Mesendoderm (in vitro differentiated cells): ENCODE measurements at regions not wholly inside any gene's neighbourhood (a gene's known extent, or its start where the extent isn't known, plus 50 kb on each side); places are given as distances from the start of the nearest gene placed in this dataset.

Experiments used
- DNase-seq: peaks from one replicate; pipeline ENCODE4 v3.0.0; 2013
- H2AK5ac ChIP-seq: 2 replicates; pipeline ENCODE4 v1.6.1; 2013; ENCODE audit warnings: low read length, inconsistent platforms
- H2BK120ac ChIP-seq: 2 replicates; pipeline ENCODE4 v1.6.1; 2013; ENCODE audit warnings: low read depth, mild to moderate bottlenecking, low read length, moderate library complexity, mixed read lengths
- H2BK15ac ChIP-seq: replicated peaks from 2 replicates; pipeline ENCODE4 v1.6.1; 2013; ENCODE audit warnings: low read depth, mild to moderate bottlenecking, moderate library complexity
- H2BK5ac ChIP-seq: 2 replicates; pipeline ENCODE4 v1.6.1; 2013; ENCODE audit warnings: low read length, inconsistent platforms
- H3K18ac ChIP-seq: 2 replicates; pipeline ENCODE4 v1.6.1; 2013; ENCODE audit warnings: mild to moderate bottlenecking, low read length, mixed read lengths
- H3K23ac ChIP-seq: one replicate; pipeline ENCODE4 v1.6.1; 2013; ENCODE audit warnings: low read length
- H3K27ac ChIP-seq: 2 replicates; pipeline ENCODE4 v1.5.1; 2013; ENCODE audit warnings: low read depth, mild to moderate bottlenecking, inconsistent platforms, low read length, moderate library complexity
- H3K27me3 ChIP-seq: 2 replicates; pipeline ENCODE4 v1.6.1; 2013; ENCODE audit warnings: low read length, control low read depth, mild to moderate bottlenecking, inconsistent platforms; ENCODE audit not compliant: insufficient read depth, poor library complexity
- H3K36me3 ChIP-seq: 2 replicates; pipeline ENCODE4 v1.6.1; 2013; ENCODE audit warnings: low read length, inconsistent platforms; ENCODE audit not compliant: control insufficient read depth, insufficient read depth
- H3K4ac ChIP-seq: one replicate; pipeline ENCODE4 v1.6.1; 2013; ENCODE audit warnings: low read depth, mild to moderate bottlenecking, low read length, moderate library complexity
- H3K4me1 ChIP-seq: 2 replicates; pipeline ENCODE4 v1.6.1; 2013; ENCODE audit warnings: low read depth, low read length, inconsistent platforms; ENCODE audit not compliant: control insufficient read depth
- H3K4me2 ChIP-seq: 2 replicates; pipeline ENCODE4 v1.6.1; 2013; ENCODE audit warnings: low read length
- H3K4me3 ChIP-seq: 2 replicates; pipeline ENCODE4 v1.5.1; 2013; ENCODE audit warnings: mild to moderate bottlenecking, low read length
- H3K56ac ChIP-seq: one replicate; pipeline ENCODE4 v1.6.1; 2013; ENCODE audit warnings: low read length
- H3K79me1 ChIP-seq: 2 replicates; pipeline ENCODE4 v1.6.1; 2013; ENCODE audit warnings: low read length, inconsistent platforms
- H3K79me2 ChIP-seq: 2 replicates; pipeline ENCODE4 v1.6.1; 2013; ENCODE audit warnings: mild to moderate bottlenecking, low read length; ENCODE audit not compliant: control insufficient read depth, insufficient read depth
- H3K9ac ChIP-seq: 2 replicates; pipeline ENCODE4 v1.6.1; 2013; ENCODE audit warnings: low read length, inconsistent platforms
- H4K5ac ChIP-seq: one replicate; pipeline ENCODE4 v1.6.1; 2013; ENCODE audit warnings: low read length
- H4K8ac ChIP-seq: one replicate; pipeline ENCODE4 v1.6.1; 2013; ENCODE audit warnings: low read depth, mild to moderate bottlenecking, control low read depth, low read length, moderate library complexity
- WGBS: extraction: QIAGEN DNeasy Blood & Tissue Kit; methylation state at CpG from one replicate; pipeline ENCODE4 v1.1.7; 2013; ENCODE audit warnings: low lambda C conversion rate, missing lambda C conversion rate; ENCODE audit not compliant: insufficient coverage; ENCODE audit errors: extremely low coverage; 5-methylcytosine and 5-hydroxymethylcytosine counted together

GRCh38 chr5:67814569-67815311 lies 400.8 kb upstream of the PIK3R1 start:
- H2BK15ac ChIP-seq = no peak overlapping the region
- DNase-seq = no peak
- H3K18ac ChIP-seq = no peak overlapping the region
- no peak overlapping the region for H2AK5ac ChIP-seq
- no peaks in the 10 kb centered on the region for H3K36me3 ChIP-seq
- H3K4me1 ChIP-seq = no peaks in the 10 kb centered on the region
- H2BK5ac ChIP-seq = no peak overlapping the region
- no peaks in the 10 kb centered on the region for H3K79me2 ChIP-seq
- H3K4ac ChIP-seq = no peak overlapping the region
- no peak overlapping the region for H3K56ac ChIP-seq
- H3K79me1 ChIP-seq = no peaks in the 10 kb centered on the region
- no peak overlapping the region for H4K8ac ChIP-seq
- no peaks in the 10 kb centered on the region for H3K27me3 ChIP-seq
- no peak overlapping the region for H3K23ac ChIP-seq
- H3K4me2 ChIP-seq = no peak overlapping the region
- H2BK120ac ChIP-seq = no peak overlapping the region
- no peak overlapping the region for H3K4me3 ChIP-seq
- H3K9ac ChIP-seq = no peak overlapping the region
- H3K27ac ChIP-seq = no peak overlapping the region
- no peak overlapping the region for H4K5ac ChIP-seq
- whole genome bisulfite sequencing = no CpG with 5 or more reads among the region's 3 CpGs

GRCh38 chr5:67813877-67814539 lies 401.5 kb upstream of the PIK3R1 start:
- H3K9ac ChIP-seq = no peak overlapping the region

GRCh38 chr5:67809589-67809988 lies 406.0 kb upstream of the PIK3R1 start:
- no peak for DNase-seq
- H3K4me2 ChIP-seq = no peak overlapping the region
- no peak overlapping the region for H3K9ac ChIP-seq
- no peak overlapping the region for H3K18ac ChIP-seq
- H3K79me2 ChIP-seq = no peaks in the 10 kb centered on the region
- no peak overlapping the region for H3K23ac ChIP-seq
- H3K27me3 ChIP-seq = no peaks in the 10 kb centered on the region
- no peak overlapping the region for H4K8ac ChIP-seq
- no peak overlapping the region for H3K56ac ChIP-seq
- no CpG with 5 or more reads among the region's 5 CpGs for WGBS
- H3K4me3 ChIP-seq = no peak overlapping the region
- no peak overlapping the region for H3K27ac ChIP-seq
- H2BK15ac ChIP-seq = no peak overlapping the region
- H3K36me3 ChIP-seq = no peaks in the 10 kb centered on the region
- no peak overlapping the region for H2BK120ac ChIP-seq
- H3K79me1 ChIP-seq = no peaks in the 10 kb centered on the region
- no peak overlapping the region for H2BK5ac ChIP-seq
- H3K4ac ChIP-seq = no peak overlapping the region
- no peak overlapping the region for H2AK5ac ChIP-seq
- peaks cover 11% of the 10 kb centered on the region for H3K4me1 ChIP-seq
- no peak overlapping the region for H4K5ac ChIP-seq

More at GRCh38 chr5:67813877-67814539, 401.5 kb upstream of the PIK3R1 start:
- no peak overlapping the region for H4K8ac ChIP-seq
- H4K5ac ChIP-seq = no peak overlapping the region
- peak overlapping the region; percentile 74 for H2BK15ac ChIP-seq
- no peak overlapping the region for H3K27ac ChIP-seq
- H3K79me1 ChIP-seq = no peaks in the 10 kb centered on the region
- no peaks in the 10 kb centered on the region for H3K36me3 ChIP-seq
- H2BK120ac ChIP-seq = peak overlapping the region; percentile 21
- no peak overlapping the region for H2BK5ac ChIP-seq
- no peaks in the 10 kb centered on the region for H3K79me2 ChIP-seq
- H3K4ac ChIP-seq = no peak overlapping the region
- no peaks in the 10 kb centered on the region for H3K27me3 ChIP-seq
- H3K23ac ChIP-seq = no peak overlapping the region
- no peak overlapping the region for H3K56ac ChIP-seq
- DNase-seq = no peak
- H3K4me1 ChIP-seq = no peaks in the 10 kb centered on the region
- peak overlapping the region; percentile 23 for H3K18ac ChIP-seq
- H2AK5ac ChIP-seq = no peak overlapping the region
- H3K4me2 ChIP-seq = no peak overlapping the region
- no CpG with 5 or more reads among the region's 6 CpGs for WGBS
- no peak overlapping the region for H3K4me3 ChIP-seq

GRCh38 chr5:67808340-67808739 lies 407.2 kb upstream of the PIK3R1 start:
- Histone ChIP-seq H2AK5ac (no peak overlapping the region), H3K79me1 (no peaks in the 10 kb centered on the region), H3K9ac (no peak overlapping the region), H3K4me3 (no peak overlapping the region), H3K4me1 (peaks cover 11% of the 10 kb centered on the region), H3K4ac (no peak overlapping the region), H3K4me2 (no peak overlapping the region), H3K27me3 (no peaks in the 10 kb centered on the region), H4K5ac (no peak overlapping the region), H3K23ac (no peak overlapping the region), H2BK5ac (no peak overlapping the region), H3K79me2 (no peaks in the 10 kb centered on the region), H2BK120ac (no peak overlapping the region), H3K18ac (no peak overlapping the region), H3K56ac (no peak overlapping the region), H2BK15ac (no peak overlapping the region), H3K27ac (no peak overlapping the region), H3K36me3 (no peaks in the 10 kb centered on the region), H4K8ac (no peak overlapping the region)
- DNase-seq = no peak
- WGBS = no CpG with 5 or more reads among the region's 2 CpGs

GRCh38 chr5:67807439-67807888 lies 408.1 kb upstream of the PIK3R1 start:
- H2BK120ac ChIP-seq = no peak overlapping the region
- no peak overlapping the region for H2BK15ac ChIP-seq
- H2AK5ac ChIP-seq = peak overlapping the region; percentile 93
- H3K18ac ChIP-seq = no peak overlapping the region
- H3K56ac ChIP-seq = peak overlapping the region; percentile 44
- H3K4ac ChIP-seq = no peak overlapping the region
- H3K36me3 ChIP-seq = no peaks in the 10 kb centered on the region
- H4K8ac ChIP-seq = no peak overlapping the region
- H2BK5ac ChIP-seq = peak overlapping the region; percentile 71
- no peak overlapping the region for H3K9ac ChIP-seq
- H3K27ac ChIP-seq = no peak overlapping the region
- H3K4me2 ChIP-seq = no peak overlapping the region
- H3K79me2 ChIP-seq = no peaks in the 10 kb centered on the region
- peaks cover 11% of the 10 kb centered on the region for H3K4me1 ChIP-seq
- WGBS = no CpG with 5 or more reads among the region's 1 CpG
- no peaks in the 10 kb centered on the region for H3K27me3 ChIP-seq
- no peak overlapping the region for H3K4me3 ChIP-seq
- H3K23ac ChIP-seq = no peak overlapping the region
- no peak for DNase-seq
- H4K5ac ChIP-seq = no peak overlapping the region
- H3K79me1 ChIP-seq = no peaks in the 10 kb centered on the region
